Fibroblast of the conjunctiva (primary cell): ENCODE measurements at regions not wholly inside any gene's neighbourhood (a gene's known extent, or its start where the extent isn't known, plus 50 kb on each side); places are given as distances from the start of the nearest gene placed in this dataset.
"Not testable (repeated sequence)": the region's sequence is repeated elsewhere in the genome, so short reads cannot be mapped to it uniquely, and the experiment has no call there.

ENCODE experiments used
- DNase-seq: peaks from one replicate; pipeline ENCODE4 v3.0.0-alpha.2; 2010; ENCODE audit warnings: low read depth

- DNase-seq, result no peak
These were observed 246.3 kb downstream of the SEC16B start for GRCh38 chr1:177723533-177723932.

- DNase-seq, result no peak
These were observed 258.9 kb downstream of the SEC16B start for GRCh38 chr1:177710696-177711620.

- no peak for DNase-seq
These were observed 261.5 kb downstream of the SEC16B start for GRCh38 chr1:177708406-177708805.

GRCh38 chr1:177706977-177707376 is 262.9 kb downstream of the SEC16B start:
- no peak for DNase-seq

GRCh38 chr1:177705839-177706238 is 264.0 kb downstream of the SEC16B start:
- DNase-seq, result no peak

DNA sequence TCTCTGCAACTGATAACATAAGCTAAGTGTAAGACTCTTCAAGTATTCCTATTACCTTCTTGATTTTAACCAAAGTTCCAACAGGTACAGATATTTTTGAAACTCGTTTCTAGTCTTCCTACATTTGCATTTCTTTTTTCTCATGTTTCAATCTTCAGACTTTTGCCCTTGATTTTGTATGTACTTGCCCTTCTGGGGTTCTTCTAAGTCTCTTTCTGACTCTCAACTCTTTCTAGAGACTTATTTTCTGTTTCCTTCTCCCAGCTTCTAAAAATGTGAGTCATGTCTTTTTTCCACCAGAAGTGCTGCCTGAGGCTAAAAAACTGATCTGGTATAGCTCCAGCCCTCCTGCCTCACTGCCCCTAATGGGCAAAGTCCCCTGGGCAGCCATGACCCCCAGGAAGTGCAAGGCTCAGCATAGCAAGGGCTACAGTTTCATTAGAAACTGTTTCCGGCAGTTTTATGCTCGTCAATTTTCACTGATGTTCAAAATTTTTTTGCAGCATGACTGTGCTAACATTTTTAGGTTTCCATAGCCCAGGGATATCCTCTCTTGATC is 265.9 kb downstream of the SEC16B start:
- no peak for DNase-seq

DNA sequence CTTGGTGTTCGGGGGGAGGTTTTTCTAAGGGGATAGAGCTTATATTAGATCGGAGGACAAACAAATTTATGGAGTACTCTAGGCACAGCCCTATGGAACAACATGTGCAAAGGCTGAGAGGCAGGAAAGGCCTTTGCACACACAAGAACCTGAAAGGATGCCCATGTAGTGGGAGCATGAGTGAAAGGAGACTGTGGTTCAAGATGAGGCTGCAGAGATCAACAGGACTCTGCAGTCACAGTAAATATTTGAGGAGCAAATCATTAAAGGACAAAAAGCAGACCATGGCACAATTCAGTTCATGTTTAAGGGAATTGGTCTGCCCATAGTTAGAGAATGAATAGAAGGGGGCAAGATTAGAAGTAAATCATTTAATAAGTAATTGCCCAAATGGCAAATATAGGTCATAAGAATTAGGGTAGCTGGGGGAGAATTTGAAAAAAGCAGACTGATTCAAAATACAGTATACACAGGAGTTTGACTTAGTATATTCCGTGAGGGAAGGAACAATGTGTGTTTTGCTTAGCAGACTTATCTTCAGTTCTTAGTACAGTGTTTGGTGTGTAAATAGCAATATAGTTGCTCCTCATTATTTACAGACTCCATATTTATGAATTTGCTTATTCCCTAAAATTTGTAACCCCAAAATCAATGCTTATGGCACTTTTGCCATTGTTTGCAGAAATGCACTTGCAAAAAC is 268.1 kb downstream of the SEC16B start:
- DNase-seq, result no peak

DNA sequence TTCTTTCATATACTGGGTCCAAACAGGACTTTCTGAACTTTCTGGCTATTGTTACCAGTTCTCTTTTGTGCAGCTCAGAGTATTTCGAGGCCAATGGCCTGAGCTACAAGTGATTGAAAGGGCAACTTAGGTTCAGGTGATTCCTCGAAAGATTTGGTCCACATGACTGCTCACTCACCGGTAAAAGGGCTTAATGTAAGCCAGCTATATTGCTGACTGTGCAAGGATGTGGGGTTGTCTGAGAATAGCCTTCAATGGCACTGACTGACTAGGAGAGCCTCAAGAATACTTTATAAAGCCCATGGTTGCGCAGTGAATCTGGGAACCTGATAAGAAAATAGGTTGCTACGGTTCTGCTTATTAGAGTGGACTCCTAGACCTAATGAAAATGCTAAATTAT is 269.0 kb downstream of the SEC16B start:
- DNase-seq, result no peak

GRCh38 chr1:177690996-177691395 is 278.9 kb downstream of the SEC16B start:
- no peak for DNase-seq

GRCh38 chr1:177687544-177687943 is 282.3 kb downstream of the SEC16B start:
- DNase-seq, result no peak

DNA sequence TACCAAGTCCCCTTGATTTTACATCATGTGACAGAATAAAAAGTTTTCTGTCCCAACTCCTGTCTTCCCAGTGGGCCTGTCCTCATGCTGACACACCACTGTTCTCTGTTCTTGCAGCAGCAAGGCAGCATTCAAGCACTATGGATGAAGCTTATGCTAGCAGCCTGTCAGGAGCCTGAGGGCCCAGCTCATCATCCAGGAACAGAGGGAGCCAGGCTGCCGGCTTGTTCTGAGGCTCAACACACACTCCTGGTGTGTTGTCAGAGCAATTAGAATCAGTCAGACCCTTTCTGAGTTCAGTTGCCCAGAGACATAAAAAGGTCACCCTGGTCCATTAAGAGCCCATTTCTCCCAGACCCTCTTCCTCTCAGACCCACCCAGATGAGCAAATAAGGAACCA is 282.9 kb downstream of the SEC16B start:
- DNase-seq, result no peak

- DNase-seq, result no peak
These were observed 300.7 kb downstream of the SEC16B start for GRCh38 chr1:177669161-177669560.

- DNase-seq, result no peak
These were observed 303.9 kb downstream of the SEC16B start for GRCh38 chr1:177665935-177666334.

- not testable (repeated sequence) for DNase-seq
These were observed 305.1 kb downstream of the SEC16B start for GRCh38 chr1:177664742-177665141.

GRCh38 chr1:177660188-177660587 is 309.7 kb downstream of the SEC16B start:
- no peak for DNase-seq

- DNase-seq, result no peak
These were observed 310.6 kb downstream of the SEC16B start for GRCh38 chr1:177659281-177659680.

DNA sequence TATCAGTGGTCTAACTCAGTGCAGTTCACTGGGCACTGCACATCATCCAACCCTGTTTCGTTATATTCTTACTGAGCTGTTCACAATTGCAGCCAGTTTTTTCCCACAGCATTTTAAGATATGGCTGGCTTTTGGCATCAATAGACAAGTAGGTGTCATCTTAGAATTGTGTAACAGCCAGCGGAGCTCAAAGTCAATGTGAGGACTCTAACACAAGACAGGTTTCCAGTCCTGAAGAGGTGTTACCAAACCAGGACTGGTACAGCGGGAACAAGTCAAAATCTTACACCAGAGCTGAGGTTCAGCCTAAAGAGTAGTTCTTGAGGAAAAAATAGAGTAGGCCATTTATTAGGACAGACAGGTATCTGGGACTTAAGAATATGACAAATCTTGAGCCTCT is 313.3 kb downstream of the SEC16B start:
- DNase-seq, result no peak

DNA sequence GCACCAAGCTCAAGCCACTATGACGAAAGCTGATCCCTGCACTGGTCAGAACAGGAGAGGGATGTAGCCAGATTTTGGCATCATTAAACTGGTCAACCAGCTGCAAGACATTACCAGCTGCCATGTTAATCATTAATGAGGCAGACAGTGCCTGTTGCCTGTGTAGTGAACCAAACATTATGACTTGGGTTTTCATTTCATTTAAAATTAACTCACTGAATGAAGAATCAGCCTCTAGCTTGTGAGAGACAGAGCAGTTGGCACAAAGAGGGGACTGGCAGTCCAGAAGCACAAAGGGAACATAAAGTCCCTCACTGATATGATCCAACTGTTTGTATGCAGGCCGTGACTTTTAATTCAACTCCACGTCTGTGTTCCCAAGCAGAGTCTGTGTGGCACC is 318.9 kb downstream of the SEC16B start:
- DNase-seq, result no peak

DNA sequence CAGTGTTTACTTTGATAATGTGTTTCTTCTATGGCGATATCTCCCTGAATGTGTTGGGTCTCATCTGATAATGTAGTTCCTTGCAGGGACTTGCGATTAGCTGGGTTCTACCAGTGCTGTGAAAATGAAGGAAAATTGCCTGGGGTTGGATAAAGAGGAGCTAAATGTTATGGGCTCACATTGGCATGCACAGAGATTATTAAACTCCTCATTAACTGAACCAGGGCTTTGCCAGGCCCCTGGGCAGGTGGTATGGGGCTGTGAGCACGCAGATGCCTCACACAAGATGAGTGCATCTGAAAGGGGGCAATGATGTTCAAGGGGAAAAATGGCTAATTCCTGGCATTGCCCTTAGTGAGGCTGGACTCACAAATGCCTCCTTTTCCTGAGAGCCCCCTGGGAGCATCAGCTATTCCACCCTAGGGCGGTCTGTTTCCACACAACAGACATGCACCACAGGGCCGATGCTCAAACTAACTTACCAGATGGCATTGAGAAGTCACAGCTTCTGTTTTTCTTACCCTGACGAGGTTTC is 321.1 kb downstream of the SEC16B start:
- no peak for DNase-seq

DNA sequence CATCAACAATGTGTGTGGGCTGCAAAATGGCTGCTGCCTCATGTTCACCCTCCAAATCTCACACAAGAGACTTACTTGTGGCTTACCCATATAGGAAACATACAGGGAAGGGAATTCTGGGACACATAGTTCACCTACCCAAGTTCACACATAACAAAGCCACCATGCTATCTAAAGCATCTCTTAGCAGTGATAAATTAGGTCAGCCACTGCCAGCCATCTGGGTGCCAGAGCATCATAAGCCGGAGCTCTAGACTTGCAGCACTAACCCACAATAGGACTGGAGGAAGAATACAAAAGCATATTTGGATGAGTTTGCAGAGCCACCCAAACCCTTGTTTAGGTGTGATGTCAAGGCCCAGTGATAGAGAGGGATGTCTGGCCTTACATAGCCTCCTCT is 321.7 kb downstream of the SEC16B start:
- DNase-seq, result no peak

- DNase-seq, result no peak
These were observed 322.8 kb downstream of the SEC16B start for GRCh38 chr1:177646757-177647730.
